ENCODE measurements at regions not wholly inside any gene's neighbourhood (a gene's known extent, or its start where the extent isn't known, plus 50 kb on each side); places are given as distances from the start of the nearest gene placed in this dataset.

DNA sequence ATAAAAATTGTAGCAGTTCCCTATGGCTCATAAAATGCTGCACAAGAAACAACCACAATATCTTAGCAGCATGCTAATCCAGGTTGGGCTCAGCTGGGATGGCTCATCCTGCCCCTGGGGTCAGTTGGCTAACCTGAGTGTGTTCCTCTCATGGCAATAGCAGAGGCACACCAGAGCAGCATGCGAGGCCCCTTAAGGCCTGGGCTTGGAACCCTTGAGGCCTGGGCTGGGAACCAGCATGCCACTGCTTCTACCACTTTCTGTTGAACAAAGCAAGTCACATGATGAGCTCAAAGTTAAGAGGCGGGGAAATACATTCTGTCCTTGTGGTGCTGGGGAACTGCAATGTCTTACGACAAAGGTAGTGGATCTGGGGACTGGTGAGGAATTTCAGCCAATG, 154.4 kb upstream of the FOXF1 start:
- no peak overlapping the region for H3K27ac ChIP-seq
- no peak overlapping the region for H3K4me3 ChIP-seq
- no peaks in the 10 kb centered on the region for H3K36me3 ChIP-seq
- WGBS, 2 donors: 98 to 99% methylated on average over 3 of the region's 3 CpGs
- no peaks in the 10 kb centered on the region for H3K4me1 ChIP-seq
- no peak for TF ChIP-seq CTCF (IDR thresholded peaks at IDR 0.05)
- no peak for ATAC-seq
- peaks cover 0 to 16% (median 7%) of the 10 kb centered on the region in 11 donors for H3K9me3 ChIP-seq
- intact Hi-C loops (cut with DNase I): no loop called here
- DNase-seq: no peak
- peaks cover 0 to 98% (median 81%) of the 10 kb centered on the region in 7 donors for H3K27me3 ChIP-seq

- Histone ChIP-seq H3K4me3 (no peak overlapping the region), H3K9me3 (peaks cover 0 to 16% (median 7%) of the 10 kb centered on the region in 11 donors), H3K27ac (no peak overlapping the region), H3K27me3 (peaks cover 0 to 98% (median 80%) of the 10 kb centered on the region in 7 donors), H3K4me1 (no peaks in the 10 kb centered on the region), H3K36me3 (no peaks in the 10 kb centered on the region)
- 83 to 88% methylated on average over 7 of the region's 7 CpGs for WGBS, 2 donors
- DNase-seq (no peak), ATAC-seq (no peak)
- intact Hi-C loops (cut with DNase I): no loop called here
- TF ChIP-seq CTCF (IDR thresholded peaks at IDR 0.05): no peak
Measured at GRCh38 chr16:86356804-86357203, 153.5 kb upstream of the FOXF1 start.

GRCh38 chr16:86357303-86357702, 153.0 kb upstream of the FOXF1 start:
- peaks cover 0 to 16% (median 7%) of the 10 kb centered on the region in 11 donors for H3K9me3 ChIP-seq
- H3K27me3 ChIP-seq: peaks cover 0 to 98% (median 80%) of the 10 kb centered on the region in 7 donors
- no peak for TF ChIP-seq CTCF (IDR thresholded peaks at IDR 0.05)
- intact Hi-C loops (cut with DNase I): no loop called here
- H3K4me1 ChIP-seq: no peaks in the 10 kb centered on the region
- H3K4me3 ChIP-seq: no peak overlapping the region
- WGBS, 2 donors: 88 to 93% methylated on average over 6 of the region's 6 CpGs
- ATAC-seq: no peak
- H3K27ac ChIP-seq: no peak overlapping the region
- DNase-seq: no peak
- no peaks in the 10 kb centered on the region for H3K36me3 ChIP-seq

- 54 to 58% methylated on average over 6 to 8 of the region's 8 CpGs for WGBS, 2 donors
- no peak for TF ChIP-seq CTCF (IDR thresholded peaks at IDR 0.05)
Measured at GRCh38 chr16:86357950-86358349, 152.4 kb upstream of the FOXF1 start.

More at GRCh38 chr16:86357950-86358349, 152.4 kb upstream of the FOXF1 start:
- H3K4me1 ChIP-seq: no peaks in the 10 kb centered on the region
- peaks cover 0 to 16% (median 7%) of the 10 kb centered on the region in 11 donors for H3K9me3 ChIP-seq
- no peak for ATAC-seq
- no peak for DNase-seq
- peaks cover 0 to 98% (median 82%) of the 10 kb centered on the region in 7 donors for H3K27me3 ChIP-seq
- no peak overlapping the region for H3K4me3 ChIP-seq
- no peaks in the 10 kb centered on the region for H3K36me3 ChIP-seq
- intact Hi-C loops (cut with DNase I): no loop called here
- no peak overlapping the region for H3K27ac ChIP-seq

Data from heart right ventricle (tissue), 16 donors.